NCI-H128 (cell line): ENCODE measurements at regions not wholly inside any gene's neighbourhood (a gene's known extent, or its start where the extent isn't known, plus 50 kb on each side); places are given as distances from the start of the nearest gene placed in this dataset.
"Not testable (repeated sequence)": the region's sequence is repeated elsewhere in the genome, so short reads cannot be mapped to it uniquely, and the experiment has no call there.

Experiments
- DNase-seq: peaks from one replicate; lab custom pipeline; 2025; ENCODE audit not compliant: unreplicated experiment; lab: John Stamatoyannopoulos, UW

DNA sequence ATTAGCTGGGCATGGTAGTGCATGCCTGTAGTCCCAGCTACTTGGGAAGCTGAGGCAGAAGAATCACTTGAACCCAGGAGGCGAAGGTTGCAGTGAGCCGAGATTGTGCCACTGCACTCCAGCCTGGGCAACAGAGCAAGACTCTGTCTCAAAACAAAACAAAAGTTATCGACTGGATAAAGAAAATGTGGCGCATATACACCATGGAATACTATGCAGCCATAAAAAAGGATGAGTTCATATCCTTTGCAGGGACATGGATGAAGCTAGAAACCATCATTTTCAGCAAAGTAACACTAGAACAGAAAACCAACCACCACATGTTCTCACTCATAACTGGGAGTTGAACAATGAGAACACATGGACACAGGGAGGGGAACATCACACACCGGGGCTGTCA lies 50.3 kb upstream of the USP9X start:
- DNase-seq = not testable (repeated sequence)
